NCI-H82 (cell line): ENCODE measurements at regions not wholly inside any gene's neighbourhood (a gene's known extent, or its start where the extent isn't known, plus 50 kb on each side); places are given as distances from the start of the nearest gene placed in this dataset.
"Not testable (repeated sequence)": the region's sequence is repeated elsewhere in the genome, so short reads cannot be mapped to it uniquely, and the experiment has no call there.

Source experiments
- DNase-seq: peaks from one replicate; lab custom pipeline; 2025; lab: John Stamatoyannopoulos, UW

- DNase-seq = no peak
These were observed 176.3 kb downstream of the TMEM161B start for GRCh38 chr5:88092358-88092757.

DNA sequence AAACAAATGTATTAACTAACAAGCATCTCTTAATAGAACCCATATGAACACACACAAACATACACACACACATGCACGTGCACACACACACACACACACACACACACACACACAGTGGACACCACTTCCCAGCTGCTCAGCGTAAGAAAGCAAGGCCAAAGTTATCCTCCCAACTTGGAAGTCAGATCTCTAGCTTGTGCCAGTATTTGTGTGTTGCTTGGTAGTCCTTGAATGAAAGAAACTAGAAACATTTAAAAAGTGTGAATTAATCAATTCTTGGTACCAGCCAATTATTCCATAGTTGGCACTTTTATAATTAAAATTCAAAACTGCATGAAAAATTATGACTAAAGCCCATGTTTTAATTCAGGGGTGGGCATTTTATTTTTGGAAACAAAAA, 178.1 kb downstream of the TMEM161B start:
- DNase-seq = no peak

DNA sequence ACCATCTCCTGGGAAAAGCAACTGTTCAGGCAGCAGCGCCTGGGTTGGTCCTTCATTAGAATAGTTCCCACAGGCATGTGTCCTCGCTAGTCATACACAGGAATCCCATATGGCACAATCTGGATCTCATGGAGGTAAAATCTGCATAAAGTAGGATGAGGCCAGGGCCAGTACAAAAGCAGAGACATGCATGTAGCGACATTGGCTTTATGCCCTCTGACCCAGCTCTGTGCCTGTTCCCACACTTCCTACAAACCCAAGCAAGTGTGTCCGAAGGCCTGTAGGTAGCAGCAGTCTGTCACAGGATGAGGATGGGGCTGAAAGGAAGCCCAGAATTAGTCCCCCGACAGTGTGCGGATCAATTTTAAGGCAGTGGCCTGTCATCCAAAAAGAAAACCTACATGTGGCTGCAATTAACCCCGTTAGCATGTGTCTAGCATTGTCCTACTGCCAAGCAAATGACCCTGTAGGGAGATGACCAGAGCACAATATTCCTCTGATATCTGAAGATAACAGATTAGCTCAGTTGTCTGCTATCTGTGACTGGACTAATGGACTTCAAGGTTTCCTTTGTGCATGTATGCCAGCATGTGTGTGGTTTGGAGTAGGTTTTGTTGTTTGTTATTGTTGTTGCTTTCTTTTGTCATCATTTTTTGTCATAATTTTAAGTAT, 178.8 kb downstream of the TMEM161B start:
- no peak for DNase-seq

GRCh38 chr5:88085462-88085861, 183.2 kb downstream of the TMEM161B start:
- no peak for DNase-seq

GRCh38 chr5:88081877-88082276, 186.8 kb downstream of the TMEM161B start:
- DNase-seq = no peak

DNA sequence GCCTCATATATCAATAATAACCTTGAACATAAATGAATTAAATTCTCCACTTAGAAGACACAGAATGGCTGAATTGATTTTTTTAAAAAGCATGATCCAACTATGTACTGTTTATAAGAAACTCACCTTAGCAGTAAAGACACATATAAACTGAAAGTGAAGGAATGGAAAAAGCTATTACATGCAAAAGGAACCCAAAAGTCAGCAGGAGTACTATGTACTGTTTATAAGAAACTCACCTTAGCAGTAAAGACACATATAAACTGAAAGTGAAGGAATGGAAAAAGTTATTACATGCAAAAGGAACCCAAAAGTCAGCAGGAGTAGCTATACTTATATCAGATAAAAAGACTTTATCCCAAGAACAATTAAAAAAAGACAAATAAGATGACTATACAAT, 204.8 kb downstream of the TMEM161B start:
- no peak for DNase-seq

GRCh38 chr5:88060194-88060593, 208.5 kb downstream of the TMEM161B start:
- no peak for DNase-seq

DNA sequence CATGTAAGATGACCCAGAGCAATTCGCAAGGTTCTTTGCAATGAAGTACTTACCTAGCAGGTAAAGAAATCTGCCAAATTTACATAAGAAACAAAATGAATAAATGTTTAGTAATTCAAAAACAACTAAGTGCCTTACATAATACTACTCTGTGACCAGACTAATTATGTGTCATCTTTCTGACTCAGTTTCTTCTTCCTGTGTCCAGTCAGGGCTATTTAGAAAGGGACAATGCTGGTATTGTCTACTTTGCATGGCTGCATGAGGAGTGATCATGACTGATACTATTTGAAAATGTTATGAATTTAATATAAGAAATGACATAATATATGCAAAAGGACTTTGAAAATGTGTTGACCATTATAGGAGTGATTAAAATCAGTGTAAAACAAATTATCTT, 210.0 kb downstream of the TMEM161B start:
- no peak for DNase-seq

GRCh38 chr5:88052468-88052867, 216.2 kb downstream of the TMEM161B start:
- DNase-seq = not testable (repeated sequence)

DNA sequence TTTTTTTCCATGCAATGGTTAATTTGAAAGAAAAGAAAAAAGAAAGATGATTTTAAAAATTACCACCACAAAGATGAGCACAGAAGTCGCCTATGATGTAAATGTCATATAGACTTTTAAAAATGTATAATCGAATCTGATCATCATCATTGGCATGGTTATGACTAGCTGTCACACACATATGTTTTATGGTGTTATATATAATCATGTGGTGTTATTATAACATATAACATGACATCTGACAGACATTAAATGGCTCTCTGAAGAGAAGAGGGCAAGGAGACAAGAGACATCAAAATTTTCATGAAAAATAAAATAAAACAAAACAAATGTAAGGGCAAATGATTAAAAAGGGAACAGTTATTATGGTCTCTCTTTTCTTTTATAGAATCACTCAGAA, 217.5 kb downstream of the TMEM161B start:
- no peak for DNase-seq

- peak; percentile 4 for DNase-seq
These were observed 218.9 kb downstream of the TMEM161B start for GRCh38 chr5:88049737-88050136.

DNA sequence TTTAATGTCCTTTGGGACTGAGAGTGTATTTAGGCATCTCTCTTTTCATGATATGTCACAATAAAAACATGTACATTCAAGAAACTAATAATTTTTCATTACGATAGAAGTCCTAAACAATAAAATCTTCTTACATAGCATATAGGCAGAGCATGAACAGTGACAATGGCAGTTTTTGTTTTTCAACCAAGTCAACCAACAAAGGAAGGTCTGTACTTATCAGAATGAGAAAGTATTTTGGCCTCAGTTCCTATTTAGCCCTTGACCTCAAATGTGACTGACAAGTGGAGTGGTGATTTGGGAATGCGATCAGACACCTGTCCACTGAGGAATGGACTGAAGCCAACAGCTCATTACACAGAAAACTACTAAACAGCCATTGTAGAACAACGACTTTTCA, 219.5 kb downstream of the TMEM161B start:
- no peak for DNase-seq

- no peak for DNase-seq
These were observed 222.6 kb downstream of the TMEM161B start for GRCh38 chr5:88045931-88046461.

- DNase-seq = no peak
These were observed 223.5 kb downstream of the TMEM161B start for GRCh38 chr5:88045165-88045564.

- DNase-seq = no peak
These were observed 234.1 kb downstream of the TMEM161B start for GRCh38 chr5:88034520-88034919.

DNA sequence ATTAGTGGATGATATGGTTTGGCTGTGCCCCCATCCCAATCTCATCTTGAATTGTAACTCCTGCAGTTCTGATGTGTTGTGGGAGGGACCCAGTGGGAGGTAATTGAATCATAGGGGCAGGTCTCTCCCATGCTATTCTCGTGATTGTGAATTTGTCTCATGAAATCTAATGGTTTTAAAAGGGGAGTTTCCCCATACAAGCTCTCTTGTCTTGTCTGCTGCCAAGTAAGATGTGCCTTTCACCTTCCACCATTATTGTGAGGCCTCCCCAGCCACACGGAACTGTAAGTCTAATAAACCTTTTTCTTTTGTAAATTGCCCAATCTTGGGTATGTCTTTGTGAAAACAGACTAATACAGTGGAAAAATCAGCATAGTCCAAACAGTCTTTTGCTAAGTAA, 235.5 kb downstream of the TMEM161B start:
- no peak for DNase-seq

DNA sequence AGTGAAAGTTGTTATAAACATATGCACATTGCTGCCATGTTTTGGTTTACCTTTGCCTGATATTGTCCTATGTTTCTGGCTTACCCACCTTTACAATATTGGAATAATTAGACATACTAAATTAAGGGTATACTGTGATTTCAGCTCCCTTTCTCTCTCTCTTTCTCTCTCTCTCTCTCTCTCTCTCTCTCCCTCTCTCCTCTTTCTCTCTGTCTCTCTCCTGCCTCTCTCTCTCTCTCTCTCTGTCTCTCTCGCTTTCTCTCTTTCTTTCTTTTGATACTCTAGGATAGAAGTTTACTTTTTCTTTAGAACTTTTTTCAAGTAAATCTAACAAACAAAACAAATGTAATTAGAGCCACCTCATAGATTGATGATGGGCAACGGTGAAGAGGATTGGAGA, 239.6 kb downstream of the TMEM161B start:
- no peak for DNase-seq

- no peak for DNase-seq
These were observed 247.5 kb downstream of the TMEM161B start for GRCh38 chr5:88021141-88021540.

DNA sequence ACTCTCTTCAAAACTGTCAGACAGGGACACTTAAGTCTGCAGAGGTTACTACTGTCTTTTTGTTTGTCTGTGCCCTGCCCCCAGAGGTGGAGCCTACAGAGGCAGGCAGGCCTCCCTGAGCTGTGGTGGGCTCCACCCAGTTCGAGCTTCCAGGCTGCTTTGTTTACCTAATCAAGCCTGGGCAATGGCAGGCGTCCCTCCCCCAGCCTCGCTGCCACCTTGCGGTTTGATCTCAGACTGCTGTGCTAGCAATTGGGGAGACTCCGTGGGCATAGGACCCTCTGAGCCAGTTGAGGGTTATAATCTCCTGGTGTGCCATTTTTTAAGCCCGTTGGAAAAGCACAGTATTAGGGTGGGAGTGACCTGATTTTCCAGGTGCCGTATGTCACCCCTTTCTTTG, 253.7 kb downstream of the TMEM161B start:
- DNase-seq = not testable (repeated sequence)

GRCh38 chr5:88000877-88001276, 267.8 kb downstream of the TMEM161B start:
- no peak for DNase-seq

GRCh38 chr5:87997662-87998061, 271.0 kb downstream of the TMEM161B start:
- no peak for DNase-seq

GRCh38 chr5:87966213-87966612, 302.4 kb downstream of the TMEM161B start:
- DNase-seq = no peak

- peak; percentile 11 for DNase-seq
These were observed 314.5 kb downstream of the TMEM161B start for GRCh38 chr5:87954121-87954520.

GRCh38 chr5:87951661-87952060, 317.0 kb downstream of the TMEM161B start:
- DNase-seq = no peak
